ENCODE measurements at regions not wholly inside any gene's neighbourhood (a gene's known extent, or its start where the extent isn't known, plus 50 kb on each side); places are given as distances from the start of the nearest gene placed in this dataset.

GRCh38 chr11:123378096-123378495 lies 52.0 kb upstream of the GRAMD1B start:
- TF ChIP-seq, protein P1, sequence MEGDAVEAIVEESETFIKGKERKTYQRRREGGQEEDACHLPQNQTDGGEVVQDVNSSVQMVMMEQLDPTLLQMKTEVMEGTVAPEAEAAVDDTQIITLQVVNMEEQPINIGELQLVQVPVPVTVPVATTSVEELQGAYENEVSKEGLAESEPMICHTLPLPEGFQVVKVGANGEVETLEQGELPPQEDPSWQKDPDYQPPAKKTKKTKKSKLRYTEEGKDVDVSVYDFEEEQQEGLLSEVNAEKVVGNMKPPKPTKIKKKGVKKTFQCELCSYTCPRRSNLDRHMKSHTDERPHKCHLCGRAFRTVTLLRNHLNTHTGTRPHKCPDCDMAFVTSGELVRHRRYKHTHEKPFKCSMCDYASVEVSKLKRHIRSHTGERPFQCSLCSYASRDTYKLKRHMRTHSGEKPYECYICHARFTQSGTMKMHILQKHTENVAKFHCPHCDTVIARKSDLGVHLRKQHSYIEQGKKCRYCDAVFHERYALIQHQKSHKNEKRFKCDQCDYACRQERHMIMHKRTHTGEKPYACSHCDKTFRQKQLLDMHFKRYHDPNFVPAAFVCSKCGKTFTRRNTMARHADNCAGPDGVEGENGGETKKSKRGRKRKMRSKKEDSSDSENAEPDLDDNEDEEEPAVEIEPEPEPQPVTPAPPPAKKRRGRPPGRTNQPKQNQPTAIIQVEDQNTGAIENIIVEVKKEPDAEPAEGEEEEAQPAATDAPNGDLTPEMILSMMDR (conservative IDR thresholded peaks at IDR 0.05; ENCODE audit: low read depth, low read length) = no peak
- no peak overlapping the region for H3K4me3 ChIP-seq (ENCODE audit: low read depth, low read length)
- no peak for DNase-seq (ENCODE audit: low read depth)

- TF ChIP-seq, protein P1 (conservative IDR thresholded peaks at IDR 0.05; ENCODE audit: low read depth, low read length) = no peak
- H3K4me3 ChIP-seq (ENCODE audit: low read depth, low read length) = no peak overlapping the region
- no peak for DNase-seq (ENCODE audit: low read depth)
Measured at GRCh38 chr11:123377355-123377754, 52.7 kb upstream of the GRAMD1B start.

DNA sequence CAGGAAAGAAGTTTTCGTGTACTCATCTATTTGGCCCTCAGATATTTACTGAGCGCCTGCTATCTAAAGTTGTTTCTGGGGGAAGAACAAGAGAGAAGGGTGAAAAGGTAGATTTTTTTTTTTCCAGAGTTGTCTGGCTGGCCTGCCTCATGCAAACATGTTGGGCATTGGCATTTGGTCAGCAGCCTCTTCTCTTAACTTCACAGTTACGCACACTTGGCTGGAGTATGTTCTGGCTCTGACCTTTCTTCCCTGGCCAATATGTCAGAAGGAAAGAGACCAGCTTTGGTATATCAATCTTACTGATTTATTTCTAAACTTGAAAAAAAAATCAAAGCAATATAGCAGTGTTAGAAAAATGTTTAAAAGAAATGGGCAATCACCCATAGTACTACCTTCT lies 54.2 kb upstream of the GRAMD1B start:
- DNase-seq (ENCODE audit: low read depth) = no peak
- TF ChIP-seq, protein P1 (conservative IDR thresholded peaks at IDR 0.05; ENCODE audit: low read depth, low read length) = no peak
- no peak overlapping the region for H3K4me3 ChIP-seq (ENCODE audit: low read depth, low read length)

DNA sequence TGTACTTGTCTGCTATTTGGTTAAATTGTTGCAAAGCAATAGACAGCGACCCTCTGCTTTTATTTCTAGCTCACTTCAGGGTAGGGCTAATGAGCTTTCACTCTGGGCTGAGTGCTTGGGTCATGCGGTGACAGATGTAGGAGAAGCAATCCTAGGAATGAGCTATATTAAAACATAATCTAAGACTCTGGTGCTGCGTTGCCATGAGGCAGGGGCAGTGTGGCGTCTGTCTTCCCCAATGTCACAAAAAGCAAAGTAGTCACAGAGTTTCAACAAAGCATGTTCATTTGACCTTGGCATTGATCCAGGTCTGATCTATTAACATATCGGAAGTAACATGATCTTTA lies 55.5 kb upstream of the GRAMD1B start:
- H3K4me3 ChIP-seq (ENCODE audit: low read depth, low read length) = no peak overlapping the region
- DNase-seq (ENCODE audit: low read depth) = no peak
- TF ChIP-seq, protein P1 (conservative IDR thresholded peaks at IDR 0.05; ENCODE audit: low read depth, low read length) = no peak

DNA sequence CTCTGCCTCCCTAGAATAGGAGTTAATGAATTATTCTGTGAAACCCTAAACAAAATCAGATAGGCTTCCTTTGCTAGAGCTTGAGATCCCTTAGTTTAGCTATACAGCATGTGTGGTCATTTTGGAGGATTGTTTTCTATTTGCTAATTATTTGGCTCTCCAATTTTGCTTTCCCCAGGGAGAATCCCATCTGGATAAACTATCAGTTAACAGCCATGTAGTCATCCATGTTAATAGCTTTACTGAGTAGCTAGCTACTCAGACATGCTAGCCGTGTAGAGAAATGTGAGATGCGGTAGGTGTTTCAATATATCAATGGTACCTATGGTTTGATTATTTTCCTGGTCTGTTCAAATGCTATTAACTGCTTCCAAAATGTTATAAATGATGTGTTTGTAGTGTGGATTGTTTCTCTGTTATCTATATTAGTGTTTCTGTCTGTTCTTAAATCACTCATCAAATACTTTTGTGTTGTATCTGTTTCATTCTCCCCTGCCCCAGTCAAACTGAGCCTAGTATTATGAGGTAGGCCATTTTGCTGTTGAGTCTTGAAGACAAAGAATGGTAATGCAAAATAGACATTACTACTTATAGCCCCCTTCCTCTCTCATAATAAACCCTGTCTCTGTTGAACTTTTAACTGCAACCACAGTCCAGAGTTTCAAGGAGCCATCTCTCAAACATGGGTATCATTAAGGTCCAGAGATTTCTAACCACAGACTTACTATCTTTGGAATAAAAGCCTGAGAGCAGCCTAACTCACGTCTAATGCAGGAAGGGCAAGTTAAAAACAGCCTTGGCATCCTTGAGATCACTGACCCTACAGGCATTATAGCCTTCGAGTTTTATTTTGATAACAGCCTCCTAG lies 56.1 kb upstream of the GRAMD1B start:
- TF ChIP-seq, protein P1 (conservative IDR thresholded peaks at IDR 0.05; ENCODE audit: low read depth, low read length) = no peak
- DNase-seq (ENCODE audit: low read depth) = no peak
- H3K4me3 ChIP-seq (ENCODE audit: low read depth, low read length) = no peak overlapping the region

GRCh38 chr11:123371506-123372297 lies 58.4 kb upstream of the GRAMD1B start:
- TF ChIP-seq, protein P1 (conservative IDR thresholded peaks at IDR 0.05; ENCODE audit: low read depth, low read length) = no peak
- DNase-seq (ENCODE audit: low read depth) = no peak
- no peak overlapping the region for H3K4me3 ChIP-seq (ENCODE audit: low read depth, low read length)

Data from epithelial cell of proximal tubule (primary cell).